ENCODE measurements at regions not wholly inside any gene's neighbourhood (a gene's known extent, or its start where the extent isn't known, plus 50 kb on each side); places are given as distances from the start of the nearest gene placed in this dataset.

DNA sequence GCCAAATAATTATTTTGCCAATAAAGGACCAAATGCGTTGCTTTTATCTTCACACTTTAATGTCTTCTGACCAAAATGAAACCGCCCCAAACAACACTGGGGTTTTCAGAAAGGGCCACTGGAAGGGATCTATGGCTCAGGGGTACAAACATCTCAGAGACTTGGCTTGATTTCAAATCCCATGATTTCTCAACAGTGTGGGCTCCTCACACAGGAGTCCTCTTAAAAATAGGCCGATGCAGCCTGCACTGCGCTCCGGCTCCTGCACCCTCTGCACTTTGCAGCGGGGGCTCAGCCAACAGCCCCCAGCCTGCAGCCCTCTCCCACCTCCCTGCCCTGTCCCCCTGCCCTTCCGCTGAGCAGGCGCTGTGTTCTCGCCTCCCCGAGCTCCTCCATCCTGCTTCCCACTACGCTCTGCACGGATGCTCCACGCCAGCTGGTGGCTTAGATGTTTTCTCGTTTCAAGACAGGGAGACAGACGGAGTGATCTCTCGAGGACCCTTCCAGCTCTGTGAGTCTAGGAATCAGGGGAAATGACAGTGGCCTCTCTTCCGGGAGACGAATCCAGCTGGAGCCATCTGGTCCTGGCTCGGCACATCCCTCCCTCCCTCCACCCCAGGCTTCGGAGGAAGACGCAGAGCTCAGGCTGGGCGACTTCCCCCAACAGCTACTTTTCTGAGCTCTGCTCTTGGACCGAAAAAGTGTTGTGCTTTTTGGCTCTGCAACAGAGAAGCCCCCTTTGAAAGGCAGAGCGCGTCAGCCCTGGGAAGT, 71.4 kb downstream of the KCNF1 start:
- TF ChIP-seq, protein P1, sequence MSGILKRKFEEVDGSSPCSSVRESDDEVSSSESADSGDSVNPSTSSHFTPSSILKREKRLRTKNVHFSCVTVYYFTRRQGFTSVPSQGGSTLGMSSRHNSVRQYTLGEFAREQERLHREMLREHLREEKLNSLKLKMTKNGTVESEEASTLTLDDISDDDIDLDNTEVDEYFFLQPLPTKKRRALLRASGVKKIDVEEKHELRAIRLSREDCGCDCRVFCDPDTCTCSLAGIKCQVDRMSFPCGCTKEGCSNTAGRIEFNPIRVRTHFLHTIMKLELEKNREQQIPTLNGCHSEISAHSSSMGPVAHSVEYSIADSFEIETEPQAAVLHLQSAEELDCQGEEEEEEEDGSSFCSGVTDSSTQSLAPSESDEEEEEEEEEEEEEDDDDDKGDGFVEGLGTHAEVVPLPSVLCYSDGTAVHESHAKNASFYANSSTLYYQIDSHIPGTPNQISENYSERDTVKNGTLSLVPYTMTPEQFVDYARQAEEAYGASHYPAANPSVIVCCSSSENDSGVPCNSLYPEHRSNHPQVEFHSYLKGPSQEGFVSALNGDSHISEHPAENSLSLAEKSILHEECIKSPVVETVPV (CRISPR knock-in tag; IDR thresholded peaks at IDR 0.05), result no peak
- TF ChIP-seq ESRRG (CRISPR knock-in tag; IDR thresholded peaks at IDR 0.05), result no peak
- no peak for TF ChIP-seq OSR1 (CRISPR knock-in tag; IDR thresholded peaks at IDR 0.05)
- ATAC-seq, result no peak

DNA sequence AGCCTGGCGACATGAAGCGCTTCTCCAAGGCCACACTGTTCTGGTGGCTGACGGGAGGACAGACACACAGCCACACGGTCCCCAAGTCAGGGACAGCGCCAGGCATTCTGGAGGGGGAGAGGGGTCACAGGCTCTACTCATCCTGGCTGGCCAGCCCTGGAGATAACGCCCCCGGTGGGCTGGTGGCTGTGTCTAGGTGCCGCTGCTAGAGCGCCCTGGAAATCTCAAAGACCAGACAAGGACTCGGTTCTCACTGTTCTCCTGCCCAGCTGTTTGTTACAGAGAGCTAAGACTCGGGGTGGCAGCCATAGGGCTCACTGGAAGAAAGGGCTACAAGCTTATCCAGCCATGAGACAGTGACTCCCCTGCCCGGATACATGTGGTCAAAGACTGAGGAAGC, 72.0 kb downstream of the KCNF1 start:
- no peak for ATAC-seq
- TF ChIP-seq CSDC2 (CRISPR knock-in tag; IDR thresholded peaks at IDR 0.05) (no peak), ISL1 (CRISPR knock-in tag; IDR thresholded peaks at IDR 0.05) (no peak), SNAI2 (CRISPR knock-in tag; IDR thresholded peaks at IDR 0.05) (no peak), ZC3H10 (CRISPR knock-in tag; IDR thresholded peaks at IDR 0.05) (no peak)

DNA sequence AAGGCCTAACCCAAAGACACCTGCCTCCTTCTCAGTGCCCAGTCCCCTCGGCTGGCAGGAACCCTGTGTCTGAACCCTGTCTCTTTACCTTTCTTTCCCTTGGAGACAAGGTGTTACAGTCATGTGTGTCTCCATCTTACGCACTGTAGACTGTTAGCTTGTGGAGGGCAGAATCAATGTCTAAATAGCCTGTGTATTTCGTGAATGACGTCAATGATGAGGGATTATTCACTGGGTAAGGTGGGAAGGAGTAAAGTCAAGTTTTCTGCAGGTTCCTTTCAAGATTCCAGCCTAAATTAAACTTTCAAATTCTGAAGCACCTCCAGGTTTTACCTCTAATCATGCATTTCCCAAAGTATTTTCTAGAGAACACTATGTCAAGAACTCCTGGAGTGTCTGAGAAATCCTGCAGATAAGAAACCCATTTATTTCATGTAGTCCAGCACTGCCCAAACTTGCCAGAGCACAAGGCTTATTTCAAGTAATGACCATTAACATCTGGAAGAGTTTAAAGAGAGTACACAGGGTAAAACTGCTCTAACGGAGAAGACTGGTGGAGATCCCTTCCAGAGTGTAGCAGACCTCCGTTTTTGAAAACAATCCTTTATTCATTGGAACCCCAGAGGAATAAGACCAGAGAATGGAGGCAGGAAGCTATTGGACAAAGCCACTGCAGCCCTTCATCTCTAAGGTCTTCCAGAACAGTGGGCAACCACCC, 72.8 kb downstream of the KCNF1 start:
- TF ChIP-seq, protein P2, sequence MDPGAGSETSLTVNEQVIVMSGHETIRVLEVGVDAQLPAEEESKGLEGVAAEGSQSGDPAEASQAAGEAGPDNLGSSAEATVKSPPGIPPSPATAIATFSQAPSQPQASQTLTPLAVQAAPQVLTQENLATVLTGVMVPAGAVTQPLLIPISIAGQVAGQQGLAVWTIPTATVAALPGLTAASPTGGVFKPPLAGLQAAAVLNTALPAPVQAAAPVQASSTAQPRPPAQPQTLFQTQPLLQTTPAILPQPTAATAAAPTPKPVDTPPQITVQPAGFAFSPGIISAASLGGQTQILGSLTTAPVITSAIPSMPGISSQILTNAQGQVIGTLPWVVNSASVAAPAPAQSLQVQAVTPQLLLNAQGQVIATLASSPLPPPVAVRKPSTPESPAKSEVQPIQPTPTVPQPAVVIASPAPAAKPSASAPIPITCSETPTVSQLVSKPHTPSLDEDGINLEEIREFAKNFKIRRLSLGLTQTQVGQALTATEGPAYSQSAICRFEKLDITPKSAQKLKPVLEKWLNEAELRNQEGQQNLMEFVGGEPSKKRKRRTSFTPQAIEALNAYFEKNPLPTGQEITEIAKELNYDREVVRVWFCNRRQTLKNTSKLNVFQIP (CRISPR knock-in tag; IDR thresholded peaks at IDR 0.05; ENCODE audit: borderline replicate concordance, low read depth), result no peak
- TF ChIP-seq TCF4 (CRISPR knock-in tag; IDR thresholded peaks at IDR 0.05; ENCODE audit: borderline replicate concordance) (no peak), GLIS3 (CRISPR knock-in tag; IDR thresholded peaks at IDR 0.05) (no peak), ZFP30 (CRISPR knock-in tag; IDR thresholded peaks at IDR 0.05) (no peak), CSDC2 (CRISPR knock-in tag; IDR thresholded peaks at IDR 0.05) (no peak), OSR1 (CRISPR knock-in tag; IDR thresholded peaks at IDR 0.05) (no peak), ZNF70 (CRISPR knock-in tag; IDR thresholded peaks at IDR 0.05) (no peak), ISL1 (CRISPR knock-in tag; IDR thresholded peaks at IDR 0.05) (no peak), ZNF8 (CRISPR knock-in tag; IDR thresholded peaks at IDR 0.05) (no peak), SNAI2 (CRISPR knock-in tag; IDR thresholded peaks at IDR 0.05) (no peak), RARB (CRISPR knock-in tag; IDR thresholded peaks at IDR 0.05) (no peak), ESRRG (CRISPR knock-in tag; IDR thresholded peaks at IDR 0.05) (no peak), ZC3H10 (CRISPR knock-in tag; IDR thresholded peaks at IDR 0.05) (no peak), ZNF565 (CRISPR knock-in tag; conservative IDR thresholded peaks at IDR 0.05; ENCODE audit: low read depth) (no peak), ZFP3 (CRISPR knock-in tag; IDR thresholded peaks at IDR 0.05) (no peak)
- TF ChIP-seq, protein P3, sequence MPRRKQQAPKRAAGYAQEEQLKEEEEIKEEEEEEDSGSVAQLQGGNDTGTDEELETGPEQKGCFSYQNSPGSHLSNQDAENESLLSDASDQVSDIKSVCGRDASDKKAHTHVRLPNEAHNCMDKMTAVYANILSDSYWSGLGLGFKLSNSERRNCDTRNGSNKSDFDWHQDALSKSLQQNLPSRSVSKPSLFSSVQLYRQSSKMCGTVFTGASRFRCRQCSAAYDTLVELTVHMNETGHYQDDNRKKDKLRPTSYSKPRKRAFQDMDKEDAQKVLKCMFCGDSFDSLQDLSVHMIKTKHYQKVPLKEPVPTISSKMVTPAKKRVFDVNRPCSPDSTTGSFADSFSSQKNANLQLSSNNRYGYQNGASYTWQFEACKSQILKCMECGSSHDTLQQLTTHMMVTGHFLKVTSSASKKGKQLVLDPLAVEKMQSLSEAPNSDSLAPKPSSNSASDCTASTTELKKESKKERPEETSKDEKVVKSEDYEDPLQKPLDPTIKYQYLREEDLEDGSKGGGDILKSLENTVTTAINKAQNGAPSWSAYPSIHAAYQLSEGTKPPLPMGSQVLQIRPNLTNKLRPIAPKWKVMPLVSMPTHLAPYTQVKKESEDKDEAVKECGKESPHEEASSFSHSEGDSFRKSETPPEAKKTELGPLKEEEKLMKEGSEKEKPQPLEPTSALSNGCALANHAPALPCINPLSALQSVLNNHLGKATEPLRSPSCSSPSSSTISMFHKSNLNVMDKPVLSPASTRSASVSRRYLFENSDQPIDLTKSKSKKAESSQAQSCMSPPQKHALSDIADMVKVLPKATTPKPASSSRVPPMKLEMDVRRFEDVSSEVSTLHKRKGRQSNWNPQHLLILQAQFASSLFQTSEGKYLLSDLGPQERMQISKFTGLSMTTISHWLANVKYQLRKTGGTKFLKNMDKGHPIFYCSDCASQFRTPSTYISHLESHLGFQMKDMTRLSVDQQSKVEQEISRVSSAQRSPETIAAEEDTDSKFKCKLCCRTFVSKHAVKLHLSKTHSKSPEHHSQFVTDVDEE (CRISPR knock-in tag; IDR thresholded peaks at IDR 0.05), result no peak
- TF ChIP-seq, protein P1 (CRISPR knock-in tag; IDR thresholded peaks at IDR 0.05), result no peak
- TF ChIP-seq, protein P4, sequence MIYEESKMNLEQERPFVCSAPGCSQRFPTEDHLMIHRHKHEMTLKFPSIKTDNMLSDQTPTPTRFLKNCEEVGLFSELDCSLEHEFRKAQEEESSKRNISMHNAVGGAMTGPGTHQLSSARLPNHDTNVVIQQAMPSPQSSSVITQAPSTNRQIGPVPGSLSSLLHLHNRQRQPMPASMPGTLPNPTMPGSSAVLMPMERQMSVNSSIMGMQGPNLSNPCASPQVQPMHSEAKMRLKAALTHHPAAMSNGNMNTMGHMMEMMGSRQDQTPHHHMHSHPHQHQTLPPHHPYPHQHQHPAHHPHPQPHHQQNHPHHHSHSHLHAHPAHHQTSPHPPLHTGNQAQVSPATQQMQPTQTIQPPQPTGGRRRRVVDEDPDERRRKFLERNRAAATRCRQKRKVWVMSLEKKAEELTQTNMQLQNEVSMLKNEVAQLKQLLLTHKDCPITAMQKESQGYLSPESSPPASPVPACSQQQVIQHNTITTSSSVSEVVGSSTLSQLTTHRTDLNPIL (CRISPR knock-in tag; IDR thresholded peaks at IDR 0.05; ENCODE audit: low read depth), result no peak
- TF ChIP-seq, protein P5, sequence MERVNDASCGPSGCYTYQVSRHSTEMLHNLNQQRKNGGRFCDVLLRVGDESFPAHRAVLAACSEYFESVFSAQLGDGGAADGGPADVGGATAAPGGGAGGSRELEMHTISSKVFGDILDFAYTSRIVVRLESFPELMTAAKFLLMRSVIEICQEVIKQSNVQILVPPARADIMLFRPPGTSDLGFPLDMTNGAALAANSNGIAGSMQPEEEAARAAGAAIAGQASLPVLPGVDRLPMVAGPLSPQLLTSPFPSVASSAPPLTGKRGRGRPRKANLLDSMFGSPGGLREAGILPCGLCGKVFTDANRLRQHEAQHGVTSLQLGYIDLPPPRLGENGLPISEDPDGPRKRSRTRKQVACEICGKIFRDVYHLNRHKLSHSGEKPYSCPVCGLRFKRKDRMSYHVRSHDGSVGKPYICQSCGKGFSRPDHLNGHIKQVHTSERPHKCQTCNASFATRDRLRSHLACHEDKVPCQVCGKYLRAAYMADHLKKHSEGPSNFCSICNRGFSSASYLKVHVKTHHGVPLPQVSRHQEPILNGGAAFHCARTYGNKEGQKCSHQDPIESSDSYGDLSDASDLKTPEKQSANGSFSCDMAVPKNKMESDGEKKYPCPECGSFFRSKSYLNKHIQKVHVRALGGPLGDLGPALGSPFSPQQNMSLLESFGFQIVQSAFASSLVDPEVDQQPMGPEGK (CRISPR knock-in tag; IDR thresholded peaks at IDR 0.05; ENCODE audit: borderline replicate concordance), result no peak
- ATAC-seq, result no peak

Measured in SK-N-SH treated with all-trans-retinoic acid at 6 μM for 48 hours (cell line).